ENCODE measurements at regions not wholly inside any gene's neighbourhood (a gene's known extent, or its start where the extent isn't known, plus 50 kb on each side); places are given as distances from the start of the nearest gene placed in this dataset.

GRCh38 chr18:22865354-22866116 is 67.6 kb upstream of the RBBP8 start:
- DNase-seq (ENCODE audit: low read depth, low spot score), result no peak
- H3K27ac ChIP-seq, result peak overlapping the region; percentile 4

GRCh38 chr18:22868831-22869230 is 64.3 kb upstream of the RBBP8 start:
- DNase-seq (ENCODE audit: low read depth, low spot score), result peak; percentile 60
- peak overlapping the region; percentile 50 for H3K27ac ChIP-seq

GRCh38 chr18:22871809-22872525 is 61.2 kb upstream of the RBBP8 start:
- H3K27ac ChIP-seq, result no peak overlapping the region
- DNase-seq (ENCODE audit: low read depth, low spot score), result no peak

- no peak for DNase-seq (ENCODE audit: low read depth, low spot score)
- no peak overlapping the region for H3K27ac ChIP-seq
Measured at GRCh38 chr18:22872900-22873537, 60.1 kb upstream of the RBBP8 start.

- H3K27ac ChIP-seq, result no peak overlapping the region
- no peak for DNase-seq (ENCODE audit: low read depth, low spot score)
Measured at GRCh38 chr18:22879293-22879692, 53.8 kb upstream of the RBBP8 start.

GRCh38 chr18:22882084-22882483 is 51.0 kb upstream of the RBBP8 start:
- no peak for DNase-seq (ENCODE audit: low read depth, low spot score)
- H3K27ac ChIP-seq, result no peak overlapping the region

- no peak for DNase-seq (ENCODE audit: low read depth, low spot score)
- no peak overlapping the region for H3K27ac ChIP-seq
Measured at GRCh38 chr18:22883179-22883578, 49.9 kb upstream of the RBBP8 start.

Data from epithelial cell of prostate (primary cell).